Stimulated activated CD8-positive, alpha-beta memory T cell treated with anti-CD3 and anti-CD28 coated beads, Interleukin-15, amount 100 ng/mL, for 24 hours (primary cell): ENCODE measurements at regions not wholly inside any gene's neighbourhood (a gene's known extent, or its start where the extent isn't known, plus 50 kb on each side); places are given as distances from the start of the nearest gene placed in this dataset.

Experiments used
- DNase-seq: peaks from one replicate; pipeline ENCODE4 v3.0.0-alpha.2; 2020; ENCODE audit warnings: low read depth

- no peak for DNase-seq
These were observed 124.6 kb upstream of the BCL2L14 start for GRCh38 chr12:11946161-11946560.

GRCh38 chr12:11947213-11947612 is 123.5 kb upstream of the BCL2L14 start:
- DNase-seq: no peak

GRCh38 chr12:11949738-11950411 is 120.9 kb upstream of the BCL2L14 start:
- DNase-seq: no peak

GRCh38 chr12:11951209-11951608 is 119.5 kb upstream of the BCL2L14 start:
- DNase-seq: no peak

GRCh38 chr12:11953523-11953922 is 117.2 kb upstream of the BCL2L14 start:
- DNase-seq: no peak

GRCh38 chr12:11954181-11954580 is 116.6 kb upstream of the BCL2L14 start:
- DNase-seq: no peak

GRCh38 chr12:11958221-11959091 is 112.3 kb upstream of the BCL2L14 start:
- no peak for DNase-seq

GRCh38 chr12:11959117-11959823 is 111.5 kb upstream of the BCL2L14 start:
- DNase-seq: no peak

- DNase-seq: no peak
These were observed 110.1 kb upstream of the BCL2L14 start for GRCh38 chr12:11960646-11961045.

- DNase-seq: no peak
These were observed 109.1 kb upstream of the BCL2L14 start for GRCh38 chr12:11961686-11962085.

- DNase-seq: no peak
These were observed 107.9 kb upstream of the BCL2L14 start for GRCh38 chr12:11962860-11963259.

- DNase-seq: no peak
These were observed 106.8 kb upstream of the BCL2L14 start for GRCh38 chr12:11963841-11964471.

- DNase-seq: no peak
These were observed 105.4 kb upstream of the BCL2L14 start for GRCh38 chr12:11965258-11965910.

GRCh38 chr12:11967376-11968047 is 103.2 kb upstream of the BCL2L14 start:
- DNase-seq: no peak

GRCh38 chr12:11968048-11968383 is 102.7 kb upstream of the BCL2L14 start:
- no peak for DNase-seq

- no peak for DNase-seq
These were observed 102.2 kb upstream of the BCL2L14 start for GRCh38 chr12:11968516-11968915.

- no peak for DNase-seq
These were observed 101.1 kb upstream of the BCL2L14 start for GRCh38 chr12:11969437-11970154.

GRCh38 chr12:11970155-11970520 is 100.6 kb upstream of the BCL2L14 start:
- no peak for DNase-seq

- no peak for DNase-seq
These were observed 97.3 kb upstream of the BCL2L14 start for GRCh38 chr12:11973396-11973795.

- DNase-seq: no peak
These were observed 94.7 kb upstream of the BCL2L14 start for GRCh38 chr12:11976005-11976404.
